DOHH2 (cell line): ENCODE measurements at regions not wholly inside any gene's neighbourhood (a gene's known extent, or its start where the extent isn't known, plus 50 kb on each side); places are given as distances from the start of the nearest gene placed in this dataset.

Source experiments
- H3F3A ChIP-seq: fragments of 200-600 bp; sonication (generic), shearing (Covaris generic); 2 replicates; pipeline ENCODE4 v1.6.0; 2016; ENCODE audit warnings: antibody characterized with exemption, mild to moderate bottlenecking; ENCODE audit not compliant: control insufficient read depth, insufficient read depth
- H3K27ac ChIP-seq: fragments of 200-600 bp; sonication (generic); 2 replicates; pipeline ENCODE4 v1.5.1; 2014; ENCODE audit warnings: low read depth, mild to moderate bottlenecking, low read length, moderate library complexity
- H3K27me3 ChIP-seq: fragments of 200-600 bp; sonication (generic); 2 replicates; pipeline ENCODE4 v1.6.1; 2014; ENCODE audit warnings: mild to moderate bottlenecking, low read length, mixed read lengths; ENCODE audit not compliant: control insufficient read depth
- H3K36me3 ChIP-seq: fragments of 200-600 bp; sonication (generic); 2 replicates; pipeline ENCODE4 v1.6.1; 2014; ENCODE audit warnings: mild to moderate bottlenecking, low read length, moderate library complexity, mixed read lengths; ENCODE audit not compliant: control insufficient read depth
- H3K4me1 ChIP-seq: fragments of 200-600 bp; sonication (generic); 2 replicates; pipeline ENCODE4 v1.6.1; 2014; ENCODE audit warnings: mild to moderate bottlenecking, low read length, mixed read lengths; ENCODE audit not compliant: control insufficient read depth
- H3K4me2 ChIP-seq: fragments of 200-600 bp; sonication (generic); 2 replicates; pipeline ENCODE4 v1.6.0; 2014; ENCODE audit warnings: mild to moderate bottlenecking, low read length, moderate library complexity
- H3K4me3 ChIP-seq: fragments of 200-600 bp; sonication (generic); 2 replicates; pipeline ENCODE4 v1.5.1; 2014; ENCODE audit warnings: mild to moderate bottlenecking, low read length, mixed read lengths
- H3K79me2 ChIP-seq: fragments of 200-600 bp; sonication (generic); 2 replicates; pipeline ENCODE4 v1.6.1; 2014; ENCODE audit warnings: mild to moderate bottlenecking, low read length, mixed read lengths; ENCODE audit not compliant: control insufficient read depth
- H3K9me2 ChIP-seq: fragments of 200-600 bp; sonication (generic); replicated peaks from 2 replicates; pipeline ENCODE4 v1.6.1; 2014; ENCODE audit warnings: mild to moderate bottlenecking, low read length, mixed read lengths; ENCODE audit not compliant: control insufficient read depth
- H3K9me3 ChIP-seq: fragments of 200-600 bp; sonication (generic); 2 replicates; pipeline ENCODE4 v1.6.1; 2014; ENCODE audit warnings: antibody characterized with exemption, low read length, mixed read lengths; ENCODE audit not compliant: control insufficient read depth, insufficient read depth
- H4K20me1 ChIP-seq: fragments of 200-600 bp; sonication (generic); 2 replicates; pipeline ENCODE4 v1.6.0; 2014; ENCODE audit warnings: low read depth, mild to moderate bottlenecking, antibody characterized with exemption, low read length, moderate library complexity; ENCODE audit not compliant: control insufficient read depth, insufficient read depth
- EZH2phosphoT487 ChIP-seq: fragments of 200-600 bp; sonication (generic); IDR thresholded peaks from 2 replicates; pipeline ENCODE4 v1.6.1; 2017; ENCODE audit warnings: borderline replicate concordance, mild to moderate bottlenecking, antibody characterized with exemption, low read length, moderate library complexity, mixed read lengths
- TF ChIP-seq, protein P1 (sequence below): fragments of 200-600 bp; sonication (generic); IDR thresholded peaks from one replicate; pipeline ENCODE4 v1.5.1; 2014; ENCODE audit warnings: antibody characterized with exemption, mild to moderate bottlenecking, low read depth, low read length; ENCODE audit not compliant: poor library complexity, severe bottlenecking

DNA sequence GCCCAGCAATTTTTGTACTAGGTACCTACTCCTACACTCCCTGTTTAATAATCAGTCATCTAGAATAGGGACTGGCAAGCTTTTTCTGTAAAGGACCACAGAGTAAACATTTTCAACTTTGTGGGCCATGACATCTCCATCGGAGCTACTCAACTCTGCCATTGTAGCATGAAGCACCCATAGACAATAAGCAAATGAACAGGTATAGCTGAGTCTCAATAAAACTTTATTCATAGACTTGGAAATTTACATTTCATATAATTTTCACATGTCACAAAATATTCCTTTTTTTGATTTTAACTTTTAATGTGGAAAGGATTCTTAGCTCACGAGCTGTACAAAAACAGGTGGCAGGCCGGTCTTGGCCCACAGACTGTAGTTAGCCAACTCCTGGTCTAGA lies 345.8 kb downstream of the SOX9 start:
- Histone ChIP-seq H3K9me3 (no peaks in the 10 kb centered on the region), H3K36me3 (no peaks in the 10 kb centered on the region), H3K4me2 (no peak overlapping the region), H4K20me1 (no peaks in the 10 kb centered on the region), H3K9me2 (no peaks in the 10 kb centered on the region), H3K4me1 (no peaks in the 10 kb centered on the region), H3K4me3 (no peak overlapping the region), H3K27me3 (0 out of 2 replicates have a peak, but pooled peaks cover 3% of the 10 kb centered on the region), H3K27ac (no peak overlapping the region), H3F3A (no peaks in the 10 kb centered on the region), H3K79me2 (no peaks in the 10 kb centered on the region)
- TF ChIP-seq, protein P1, sequence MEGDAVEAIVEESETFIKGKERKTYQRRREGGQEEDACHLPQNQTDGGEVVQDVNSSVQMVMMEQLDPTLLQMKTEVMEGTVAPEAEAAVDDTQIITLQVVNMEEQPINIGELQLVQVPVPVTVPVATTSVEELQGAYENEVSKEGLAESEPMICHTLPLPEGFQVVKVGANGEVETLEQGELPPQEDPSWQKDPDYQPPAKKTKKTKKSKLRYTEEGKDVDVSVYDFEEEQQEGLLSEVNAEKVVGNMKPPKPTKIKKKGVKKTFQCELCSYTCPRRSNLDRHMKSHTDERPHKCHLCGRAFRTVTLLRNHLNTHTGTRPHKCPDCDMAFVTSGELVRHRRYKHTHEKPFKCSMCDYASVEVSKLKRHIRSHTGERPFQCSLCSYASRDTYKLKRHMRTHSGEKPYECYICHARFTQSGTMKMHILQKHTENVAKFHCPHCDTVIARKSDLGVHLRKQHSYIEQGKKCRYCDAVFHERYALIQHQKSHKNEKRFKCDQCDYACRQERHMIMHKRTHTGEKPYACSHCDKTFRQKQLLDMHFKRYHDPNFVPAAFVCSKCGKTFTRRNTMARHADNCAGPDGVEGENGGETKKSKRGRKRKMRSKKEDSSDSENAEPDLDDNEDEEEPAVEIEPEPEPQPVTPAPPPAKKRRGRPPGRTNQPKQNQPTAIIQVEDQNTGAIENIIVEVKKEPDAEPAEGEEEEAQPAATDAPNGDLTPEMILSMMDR = no peak
- no peak for TF ChIP-seq EZH2phosphoT487

DNA sequence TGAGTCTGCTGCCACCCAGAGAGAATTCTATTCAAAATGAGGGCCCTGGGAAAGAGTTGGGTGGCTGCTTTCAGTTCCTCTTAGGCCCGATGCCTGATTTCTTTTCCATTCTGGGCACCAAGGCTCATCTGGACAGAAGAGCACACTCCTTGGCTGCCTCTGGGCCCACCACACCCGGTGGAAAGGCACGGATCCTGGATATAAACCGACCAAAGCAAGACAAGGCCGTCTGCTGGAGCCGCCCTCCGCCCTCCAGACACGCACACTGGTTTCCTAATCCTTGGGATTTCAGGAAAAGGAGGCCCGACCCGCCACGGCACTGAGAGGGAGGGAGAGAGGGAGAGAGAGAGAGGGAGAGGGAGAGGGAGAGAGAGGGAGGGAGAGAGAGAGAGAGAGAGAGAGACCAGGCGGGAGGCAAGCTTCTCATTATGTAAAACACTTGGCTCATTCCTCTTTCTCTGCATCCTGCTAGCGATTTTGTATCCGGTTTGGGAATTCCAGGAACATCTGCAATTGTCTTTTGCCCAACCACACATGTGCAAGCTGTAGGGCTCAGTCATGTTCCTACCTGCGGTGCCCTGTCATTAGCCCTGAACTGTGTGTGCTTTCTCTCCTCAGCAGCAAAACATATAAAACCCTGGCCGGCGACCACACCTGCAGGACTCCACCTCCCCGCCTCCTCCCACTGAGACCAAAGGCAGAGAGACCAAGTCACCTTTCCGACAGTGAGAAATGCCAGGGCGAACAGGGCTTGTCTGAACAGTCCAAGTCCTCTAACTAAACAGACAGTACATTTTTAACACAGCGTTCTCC lies 347.2 kb downstream of the SOX9 start:
- 0 out of 2 replicates have a peak, but pooled peaks cover 3% of the 10 kb centered on the region for H3K27me3 ChIP-seq
- no peaks in the 10 kb centered on the region for H3F3A ChIP-seq
- TF ChIP-seq, protein P1 = no peak
- no peak for TF ChIP-seq EZH2phosphoT487
- H3K79me2 ChIP-seq = no peaks in the 10 kb centered on the region
- H3K4me2 ChIP-seq = no peak overlapping the region
- no peak overlapping the region for H3K4me3 ChIP-seq
- no peaks in the 10 kb centered on the region for H3K9me3 ChIP-seq
- no peak overlapping the region for H3K27ac ChIP-seq
- H4K20me1 ChIP-seq = no peaks in the 10 kb centered on the region
- no peaks in the 10 kb centered on the region for H3K9me2 ChIP-seq
- no peaks in the 10 kb centered on the region for H3K36me3 ChIP-seq
- H3K4me1 ChIP-seq = no peaks in the 10 kb centered on the region

DNA sequence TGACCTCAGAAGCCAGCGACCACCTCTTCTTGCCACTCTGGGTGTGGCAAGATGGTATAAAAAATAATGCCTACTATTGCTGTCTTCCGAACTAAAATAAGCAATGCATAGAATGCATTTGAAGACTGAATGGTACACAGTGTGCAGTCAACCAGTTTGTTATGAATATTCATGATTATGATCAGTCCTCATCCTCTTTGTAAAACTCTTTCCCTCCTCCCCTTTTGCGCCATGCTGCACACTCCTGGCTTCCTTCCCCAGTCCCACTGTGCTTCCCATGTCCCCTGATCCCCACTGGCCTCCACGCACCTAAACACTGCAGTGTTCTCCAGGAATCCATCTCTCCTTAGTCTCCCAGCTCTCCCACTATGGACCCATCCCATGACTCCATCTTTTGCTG lies 348.0 kb downstream of the SOX9 start:
- H3K4me3 ChIP-seq = no peak overlapping the region
- H3K4me1 ChIP-seq = no peaks in the 10 kb centered on the region
- H3K27ac ChIP-seq = no peak overlapping the region
- H3K9me3 ChIP-seq = no peaks in the 10 kb centered on the region
- no peaks in the 10 kb centered on the region for H4K20me1 ChIP-seq
- H3K9me2 ChIP-seq = no peaks in the 10 kb centered on the region
- no peaks in the 10 kb centered on the region for H3K36me3 ChIP-seq
- H3K79me2 ChIP-seq = no peaks in the 10 kb centered on the region
- no peak overlapping the region for H3K4me2 ChIP-seq
- 0 out of 2 replicates have a peak, but pooled peaks cover 3% of the 10 kb centered on the region for H3K27me3 ChIP-seq
- H3F3A ChIP-seq = no peaks in the 10 kb centered on the region
- TF ChIP-seq, protein P1 = no peak
- no peak for TF ChIP-seq EZH2phosphoT487
